Hepatocyte (in vitro differentiated cells): ENCODE measurements at regions not wholly inside any gene's neighbourhood (a gene's known extent, or its start where the extent isn't known, plus 50 kb on each side); places are given as distances from the start of the nearest gene placed in this dataset.

Experiments used
- EZH2 ChIP-seq: fragments of 200-600 bp; sonication (generic); IDR thresholded peaks from 2 replicates; pipeline ENCODE4 v1.6.1; 2016; ENCODE audit warnings: antibody characterized with exemption, mild to moderate bottlenecking, borderline replicate concordance
- TF ChIP-seq, protein P1 (sequence below): fragments of 200-600 bp; sonication (generic); IDR thresholded peaks from 2 replicates; pipeline ENCODE4 v1.5.1; 2016; ENCODE audit warnings: antibody characterized with exemption, mild to moderate bottlenecking; ENCODE audit not compliant: poor library complexity

GRCh38 chr11:105361651-105362050, 222.1 kb upstream of the CARD18 start:
- TF ChIP-seq, protein P1, sequence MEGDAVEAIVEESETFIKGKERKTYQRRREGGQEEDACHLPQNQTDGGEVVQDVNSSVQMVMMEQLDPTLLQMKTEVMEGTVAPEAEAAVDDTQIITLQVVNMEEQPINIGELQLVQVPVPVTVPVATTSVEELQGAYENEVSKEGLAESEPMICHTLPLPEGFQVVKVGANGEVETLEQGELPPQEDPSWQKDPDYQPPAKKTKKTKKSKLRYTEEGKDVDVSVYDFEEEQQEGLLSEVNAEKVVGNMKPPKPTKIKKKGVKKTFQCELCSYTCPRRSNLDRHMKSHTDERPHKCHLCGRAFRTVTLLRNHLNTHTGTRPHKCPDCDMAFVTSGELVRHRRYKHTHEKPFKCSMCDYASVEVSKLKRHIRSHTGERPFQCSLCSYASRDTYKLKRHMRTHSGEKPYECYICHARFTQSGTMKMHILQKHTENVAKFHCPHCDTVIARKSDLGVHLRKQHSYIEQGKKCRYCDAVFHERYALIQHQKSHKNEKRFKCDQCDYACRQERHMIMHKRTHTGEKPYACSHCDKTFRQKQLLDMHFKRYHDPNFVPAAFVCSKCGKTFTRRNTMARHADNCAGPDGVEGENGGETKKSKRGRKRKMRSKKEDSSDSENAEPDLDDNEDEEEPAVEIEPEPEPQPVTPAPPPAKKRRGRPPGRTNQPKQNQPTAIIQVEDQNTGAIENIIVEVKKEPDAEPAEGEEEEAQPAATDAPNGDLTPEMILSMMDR: no peak
- TF ChIP-seq EZH2: no peak
